ENCODE measurements at regions not wholly inside any gene's neighbourhood (a gene's known extent, or its start where the extent isn't known, plus 50 kb on each side); places are given as distances from the start of the nearest gene placed in this dataset.

GRCh38 chr4:184309241-184310170 is 91.8 kb upstream of the ENPP6 start:
- no peak overlapping the region for H3K27ac Mint-ChIP-seq
- no peak overlapping the region for H3K4me3 Mint-ChIP-seq
- no peaks in the 10 kb centered on the region for H3K27me3 ChIP-seq (replicated peaks in 1 of 4; ENCODE audit: control extremely low read depth in 1 of 4, control insufficient read depth in 3 of 4, insufficient read depth in 4 of 4, low read length in 3 of 4)
- peaks cover 2% of the 10 kb centered on the region for H3K9me3 Mint-ChIP-seq (ENCODE audit: insufficient read depth)
- H3K4me1 Mint-ChIP-seq, result peaks cover 54% of the 10 kb centered on the region
- intact Hi-C loops (cut with micrococcal nuclease), result loop anchor here (1.0 kb wide), 1 partner anchor 229 kb away; no protein-coding TSS in a partner anchor
- peak overlapping the region; percentile 27 for H3K4me2 ChIP-seq (replicated peaks; ENCODE audit: low read depth, low read length, poor library complexity, severe bottlenecking)
- no peak overlapping the region for H3K27ac ChIP-seq (ENCODE audit: low read length in 2 of 2)
- 93% methylated on average over 3 of the region's 11 CpGs for WGBS (ENCODE audit: insufficient coverage)
- no peaks in the 10 kb centered on the region for H3K27me3 Mint-ChIP-seq
- peaks cover 0 to 1% (median 0%) of the 10 kb centered on the region in 3 donors for H3K9me3 ChIP-seq (ENCODE audit: control extremely low read depth in 1 of 3, control insufficient read depth in 2 of 3, insufficient read depth in 1 of 3, low read length in 2 of 3)
- ATAC-seq (ENCODE audit: low read depth), result no peak
- H2AFZ ChIP-seq (ENCODE audit: insufficient read depth, low read depth, low read length, poor library complexity, severe bottlenecking), result peak overlapping the region; percentile 43
- no peaks in the 10 kb centered on the region for H3K79me2 ChIP-seq (ENCODE audit: control insufficient read depth, insufficient read depth, low read length)
- TF ChIP-seq, protein P1, sequence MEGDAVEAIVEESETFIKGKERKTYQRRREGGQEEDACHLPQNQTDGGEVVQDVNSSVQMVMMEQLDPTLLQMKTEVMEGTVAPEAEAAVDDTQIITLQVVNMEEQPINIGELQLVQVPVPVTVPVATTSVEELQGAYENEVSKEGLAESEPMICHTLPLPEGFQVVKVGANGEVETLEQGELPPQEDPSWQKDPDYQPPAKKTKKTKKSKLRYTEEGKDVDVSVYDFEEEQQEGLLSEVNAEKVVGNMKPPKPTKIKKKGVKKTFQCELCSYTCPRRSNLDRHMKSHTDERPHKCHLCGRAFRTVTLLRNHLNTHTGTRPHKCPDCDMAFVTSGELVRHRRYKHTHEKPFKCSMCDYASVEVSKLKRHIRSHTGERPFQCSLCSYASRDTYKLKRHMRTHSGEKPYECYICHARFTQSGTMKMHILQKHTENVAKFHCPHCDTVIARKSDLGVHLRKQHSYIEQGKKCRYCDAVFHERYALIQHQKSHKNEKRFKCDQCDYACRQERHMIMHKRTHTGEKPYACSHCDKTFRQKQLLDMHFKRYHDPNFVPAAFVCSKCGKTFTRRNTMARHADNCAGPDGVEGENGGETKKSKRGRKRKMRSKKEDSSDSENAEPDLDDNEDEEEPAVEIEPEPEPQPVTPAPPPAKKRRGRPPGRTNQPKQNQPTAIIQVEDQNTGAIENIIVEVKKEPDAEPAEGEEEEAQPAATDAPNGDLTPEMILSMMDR (IDR thresholded peaks at IDR 0.05), result no peak
- ChIA-PET POLR2A (interaction anchor here (0.6 to 2.0 kb wide), 4 partner anchors 45 to 957 kb away, joined by 4 to 8 read pairs (median 5); no protein-coding TSS in a partner anchor), CTCF (interaction anchor here (0.6 to 7.3 kb wide), 14 partner anchors 11 to 230 kb away, joined by 3 to 49 read pairs (median 4); no protein-coding TSS in a partner anchor)
- DNase-seq, result no peak
- H3K4me1 ChIP-seq (ENCODE audit: control insufficient read depth in 2 of 2, insufficient read depth in 2 of 2, low read length in 2 of 2), result peaks cover 40 to 41% of the 10 kb centered on the region in 2 donors
- H3K9ac ChIP-seq (ENCODE audit: low read length), result no peak overlapping the region
- no peaks in the 10 kb centered on the region for H3K36me3 ChIP-seq (replicated peaks in 1 of 2; ENCODE audit: control extremely low read depth in 1 of 2, control insufficient read depth in 1 of 2, extremely low read depth in 1 of 2, insufficient read depth in 2 of 2, low read length in 1 of 2)
- H3K4me3 ChIP-seq (ENCODE audit: control extremely low read depth in 1 of 5, extremely low read depth in 1 of 5, insufficient read depth in 1 of 5, low read depth in 2 of 5, low read length in 4 of 5), result no peak overlapping the region
- no peaks in the 10 kb centered on the region for H4K20me1 ChIP-seq (ENCODE audit: control insufficient read depth, insufficient read depth, low read length, poor library complexity, severe bottlenecking)

GRCh38 chr4:184306949-184307348 is 89.3 kb upstream of the ENPP6 start:
- Mint-ChIP-seq H3K9me3 (ENCODE audit: insufficient read depth) (peaks cover 5% of the 10 kb centered on the region), H3K27me3 (no peaks in the 10 kb centered on the region), H3K4me3 (no peak overlapping the region), H3K27ac (no peak overlapping the region), H3K4me1 (peaks cover 29% of the 10 kb centered on the region)
- TF ChIP-seq, protein P1 (IDR thresholded peaks at IDR 0.05), result no peak
- no peak for TF ChIP-seq EZH2 (IDR thresholded peaks at IDR 0.05; ENCODE audit: borderline replicate concordance, insufficient read depth, low read depth, low read length, poor library complexity, severe bottlenecking)
- POLR2A ChIA-PET, result interaction anchor here (0.7 kb wide), 1 partner anchor 89 kb away, joined by 6 read pairs; no protein-coding TSS in a partner anchor
- Histone ChIP-seq H2AFZ (ENCODE audit: insufficient read depth, low read depth, low read length, poor library complexity, severe bottlenecking) (no peak overlapping the region), H3K27me3 (replicated peaks in 1 of 4; ENCODE audit: control extremely low read depth in 1 of 4, control insufficient read depth in 3 of 4, insufficient read depth in 4 of 4, low read length in 3 of 4) (no peaks in the 10 kb centered on the region), H3K9ac (ENCODE audit: low read length) (no peak overlapping the region), H3K4me3 (ENCODE audit: control extremely low read depth in 1 of 5, extremely low read depth in 1 of 5, insufficient read depth in 1 of 5, low read depth in 2 of 5, low read length in 4 of 5) (no peak overlapping the region), H3K4me2 (replicated peaks; ENCODE audit: low read depth, low read length, poor library complexity, severe bottlenecking) (no peak overlapping the region), H3K27ac (ENCODE audit: low read length in 2 of 2) (no peak overlapping the region), H3K9me3 (ENCODE audit: control extremely low read depth in 1 of 3, control insufficient read depth in 2 of 3, insufficient read depth in 1 of 3, low read length in 2 of 3) (peaks cover 0 to 2% (median 0%) of the 10 kb centered on the region in 3 donors), H3K79me2 (ENCODE audit: control insufficient read depth, insufficient read depth, low read length) (no peaks in the 10 kb centered on the region), H3K4me1 (ENCODE audit: control insufficient read depth in 2 of 2, insufficient read depth in 2 of 2, low read length in 2 of 2) (peaks cover 22 to 23% of the 10 kb centered on the region in 2 donors), H3K36me3 (replicated peaks in 1 of 2; ENCODE audit: control extremely low read depth in 1 of 2, control insufficient read depth in 1 of 2, extremely low read depth in 1 of 2, insufficient read depth in 2 of 2, low read length in 1 of 2) (no peaks in the 10 kb centered on the region), H4K20me1 (ENCODE audit: control insufficient read depth, insufficient read depth, low read length, poor library complexity, severe bottlenecking) (no peaks in the 10 kb centered on the region)
- no peak for ATAC-seq (ENCODE audit: low read depth)
- CTCF ChIA-PET, result interaction anchor here (1.3 kb wide), 1 partner anchor 43 kb away, joined by 5 read pairs; no protein-coding TSS in a partner anchor
- intact Hi-C loops (cut with micrococcal nuclease), result no loop called here
- no peak for DNase-seq
- no CpG with 5 or more reads among the region's 3 CpGs for WGBS (ENCODE audit: insufficient coverage)
